HG02571 (cell line): ENCODE measurements at regions not wholly inside any gene's neighbourhood (a gene's known extent, or its start where the extent isn't known, plus 50 kb on each side); places are given as distances from the start of the nearest gene placed in this dataset.

ENCODE experiments used
- ATAC-seq: cut with Tn5 transposase; IDR thresholded peaks from one replicate; pipeline ENCODE4 v1.9.1; 2021; ENCODE audit warnings: mild to moderate bottlenecking, moderate library complexity; ENCODE audit not compliant: unreplicated experiment

DNA sequence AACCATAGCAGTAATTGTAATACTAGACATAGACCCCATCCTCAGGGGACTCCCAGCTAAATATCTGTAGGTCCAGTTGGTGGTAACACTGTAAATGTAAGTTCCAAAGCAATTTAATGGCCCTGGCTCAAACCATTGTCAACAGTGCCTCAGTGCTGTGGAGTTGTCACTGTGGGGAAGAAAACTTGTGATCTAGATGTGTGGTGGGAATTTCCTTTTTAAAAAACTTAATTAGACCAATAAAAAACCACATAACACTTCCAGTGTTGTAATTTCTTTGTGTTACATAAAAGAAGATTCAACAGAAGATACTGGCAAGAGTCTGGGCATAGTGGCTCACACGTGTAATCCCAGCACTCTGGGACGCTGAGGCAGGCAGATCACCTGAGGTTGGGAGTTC is 138.6 kb upstream of the UMPS start:
- no peak for ATAC-seq

DNA sequence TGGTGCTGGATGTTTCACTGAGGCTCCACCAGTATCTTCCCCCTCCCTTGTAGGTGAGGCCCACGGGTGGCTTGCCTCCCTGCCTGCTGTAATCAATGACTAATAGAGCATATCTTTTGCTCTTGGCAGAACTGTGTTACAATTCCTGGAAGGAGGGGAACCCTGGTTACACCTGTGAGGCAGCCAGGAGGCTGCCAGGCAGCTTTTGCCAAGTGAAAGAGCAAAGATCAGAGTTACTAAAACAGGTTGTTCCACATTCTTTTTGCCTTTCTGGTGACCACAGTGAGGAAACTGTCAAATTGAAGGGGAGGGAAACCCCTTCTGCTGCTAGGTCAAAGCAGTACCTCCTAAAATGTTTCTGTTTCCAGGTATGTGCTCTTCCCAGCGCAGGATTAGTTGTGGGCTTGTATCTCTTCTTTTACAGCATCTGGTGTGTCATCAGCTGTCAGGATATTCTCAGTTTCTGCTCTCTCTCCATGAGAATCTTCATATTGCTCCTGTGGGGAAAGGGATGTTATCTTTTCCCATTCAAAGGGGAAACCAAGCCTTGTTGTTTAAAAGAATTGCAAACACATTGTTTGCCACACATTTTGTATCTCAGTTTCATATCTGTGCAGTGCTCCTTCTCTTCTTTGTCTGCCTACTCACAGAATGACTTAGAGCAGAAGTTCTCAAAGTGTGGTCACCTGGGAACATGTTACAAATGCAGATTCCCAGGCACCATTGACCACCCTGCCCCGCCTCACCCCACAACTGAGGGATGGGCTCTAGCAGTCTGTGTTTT is 137.4 kb upstream of the UMPS start:
- no peak for ATAC-seq

DNA sequence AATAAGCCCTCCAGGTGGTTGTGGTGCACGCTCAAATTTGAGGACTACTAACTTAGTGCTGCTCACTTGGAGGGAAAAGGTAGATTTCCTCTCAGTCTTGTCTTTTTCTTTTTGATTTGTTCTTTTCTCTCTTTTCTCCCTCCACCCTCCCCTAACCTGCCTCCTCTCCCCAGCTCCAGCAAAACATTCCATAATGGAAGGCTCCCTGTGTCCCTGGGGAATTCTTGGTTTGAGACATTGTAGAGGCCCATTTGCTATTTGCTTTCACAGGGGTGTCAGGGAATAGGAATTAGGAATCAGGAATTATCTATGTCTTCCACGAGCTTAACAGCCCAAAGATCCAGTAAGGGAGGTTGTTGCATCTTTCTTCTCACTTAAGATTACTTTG is 136.8 kb upstream of the UMPS start:
- ATAC-seq, result no peak

DNA sequence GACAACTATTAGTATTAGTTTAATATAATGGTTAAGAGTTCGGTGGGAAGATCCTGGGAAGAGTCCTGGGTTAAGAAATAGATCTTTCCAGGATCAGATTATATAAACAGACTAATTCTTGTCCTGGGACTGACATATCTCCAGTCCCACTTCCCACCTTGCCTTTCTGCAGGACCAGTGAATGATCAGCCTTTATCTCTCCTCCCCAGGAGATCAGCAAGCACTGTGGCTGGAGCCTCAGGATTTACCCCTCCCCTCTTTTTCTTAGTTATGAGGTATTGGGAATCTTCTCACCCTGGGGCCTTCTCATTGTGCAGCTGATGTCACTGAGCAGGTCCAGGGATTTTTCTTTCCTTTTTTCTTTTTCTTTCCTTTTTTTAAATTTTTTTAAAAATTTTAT is 135.7 kb upstream of the UMPS start:
- ATAC-seq, result no peak

DNA sequence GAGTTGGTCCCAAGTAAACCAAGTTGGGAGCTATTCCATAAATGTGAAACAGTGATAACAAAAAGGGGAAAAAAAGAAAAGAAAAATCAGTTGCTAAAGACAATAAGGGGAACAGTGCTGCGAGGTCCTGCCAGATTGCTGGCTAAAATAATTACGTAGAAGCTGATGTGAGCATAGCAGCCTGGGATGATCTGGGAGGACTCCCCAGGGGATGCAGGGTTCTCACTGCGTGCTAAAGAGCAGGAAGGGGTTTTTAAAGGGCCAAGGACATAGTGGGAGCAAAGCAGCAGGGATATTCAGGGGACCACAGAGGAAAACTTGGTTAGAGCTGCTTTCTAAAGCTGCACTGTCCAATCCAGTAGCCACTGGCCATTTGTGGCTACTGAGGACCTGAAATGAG is 133.0 kb upstream of the UMPS start:
- ATAC-seq, result no peak

DNA sequence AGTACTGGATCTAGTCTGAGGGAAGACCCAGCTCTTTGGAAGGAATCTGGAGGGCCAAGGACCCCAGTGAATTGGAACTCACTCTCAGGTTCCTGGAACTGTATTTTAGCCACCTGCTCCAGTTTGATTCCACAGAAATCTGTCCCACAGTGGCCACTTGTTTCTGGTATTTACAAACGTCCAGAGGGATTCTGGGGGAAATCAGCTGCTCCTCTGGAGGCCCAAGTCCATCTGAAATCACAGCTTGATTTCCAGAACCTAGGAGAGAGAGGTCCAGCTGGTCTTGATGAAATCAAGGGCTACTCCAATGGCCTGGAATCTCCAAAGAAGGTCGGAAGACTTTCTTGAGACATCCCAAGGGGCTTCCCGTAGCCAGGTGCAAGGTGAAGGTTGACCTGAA is 132.3 kb upstream of the UMPS start:
- no peak for ATAC-seq

DNA sequence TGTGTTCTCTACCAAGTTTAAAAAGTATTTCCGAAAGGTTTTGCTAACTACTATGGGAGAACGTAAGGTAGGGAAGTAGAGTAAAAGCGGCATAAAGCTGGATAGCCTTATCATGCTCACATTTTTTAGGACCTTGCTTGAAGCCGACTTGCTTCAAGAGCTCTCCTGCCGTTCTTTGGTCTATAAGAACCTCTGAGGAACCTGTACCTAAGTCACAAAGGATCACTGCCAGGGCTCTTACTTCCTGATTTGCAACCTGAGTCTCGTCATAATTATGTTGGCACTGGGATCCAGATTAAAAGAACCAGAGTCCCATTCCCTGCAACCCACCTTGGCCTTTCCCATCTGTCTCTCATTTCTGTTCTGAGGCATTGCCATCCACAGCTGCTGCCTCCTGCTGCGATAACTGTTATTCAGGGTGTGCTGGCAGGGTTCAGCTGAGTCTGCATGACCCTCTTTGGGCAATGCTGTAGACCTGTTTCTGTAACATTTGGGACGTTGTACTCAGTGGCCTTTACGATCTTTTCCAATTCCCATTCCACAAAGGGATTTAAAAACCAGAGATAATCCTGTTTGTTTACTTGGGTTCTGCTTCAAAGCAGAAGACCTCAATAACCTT is 131.0 kb upstream of the UMPS start:
- ATAC-seq, result no peak

DNA sequence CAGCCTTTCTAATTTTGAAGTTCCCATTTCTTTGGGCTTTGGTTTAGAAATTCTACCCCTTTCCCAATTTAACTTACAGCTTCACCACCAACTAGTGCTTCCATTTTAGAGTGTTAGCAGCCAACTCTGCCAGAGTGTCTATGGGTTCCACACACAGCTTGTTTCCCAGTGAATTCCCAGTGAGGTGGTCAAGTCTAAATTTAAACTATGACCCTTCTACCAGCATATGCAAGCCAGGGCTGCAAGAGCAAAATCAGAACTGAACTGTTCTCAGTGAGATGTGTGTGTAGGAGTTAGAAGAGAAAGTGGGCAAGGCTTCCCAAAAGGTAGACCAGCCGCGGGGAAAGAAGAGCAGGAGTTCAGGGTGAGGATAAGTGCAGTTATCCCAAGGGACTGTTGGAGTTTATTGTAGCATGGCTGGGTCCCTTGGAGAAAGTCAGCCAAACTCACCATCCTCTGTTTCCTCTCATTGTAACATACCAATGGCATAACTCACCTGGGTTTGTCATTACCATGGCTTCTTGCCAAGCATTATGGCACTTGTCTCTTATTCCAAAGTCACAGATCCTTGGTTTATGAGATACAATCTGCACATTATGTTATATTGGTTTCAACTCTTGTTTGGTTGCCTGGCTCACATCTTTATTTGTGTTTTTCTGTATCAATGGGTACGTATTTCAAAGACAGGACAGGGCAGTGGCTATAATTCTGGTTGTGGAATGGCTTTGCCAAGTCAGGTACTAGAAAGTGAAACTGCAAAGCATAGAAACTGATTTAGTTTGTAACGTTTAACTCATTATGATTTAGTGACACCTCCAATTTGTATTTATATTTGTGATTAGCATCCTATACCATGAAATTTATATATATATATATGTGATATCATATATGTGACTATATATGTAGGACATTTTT is 130.2 kb upstream of the UMPS start:
- ATAC-seq, result no peak

DNA sequence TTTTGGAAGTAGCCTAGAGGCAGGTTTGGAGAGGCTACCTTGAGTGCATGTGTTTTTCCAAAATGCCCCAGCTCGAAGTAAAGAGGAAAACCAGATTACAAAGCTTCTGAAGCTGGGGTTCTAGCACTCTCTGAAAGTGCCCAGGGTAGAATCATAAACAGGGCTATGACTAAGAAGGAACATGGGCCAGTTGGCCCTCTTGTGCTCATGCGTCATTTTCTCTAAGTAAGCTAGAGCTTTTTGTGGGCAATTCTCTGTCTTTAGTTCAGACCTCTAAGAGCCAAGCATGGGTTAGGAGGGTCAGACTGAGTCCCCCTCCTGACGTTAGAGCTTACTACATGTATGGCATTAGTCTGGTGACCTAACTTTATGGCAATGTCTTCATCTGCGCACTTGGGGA is 129.5 kb upstream of the UMPS start:
- ATAC-seq, result no peak

DNA sequence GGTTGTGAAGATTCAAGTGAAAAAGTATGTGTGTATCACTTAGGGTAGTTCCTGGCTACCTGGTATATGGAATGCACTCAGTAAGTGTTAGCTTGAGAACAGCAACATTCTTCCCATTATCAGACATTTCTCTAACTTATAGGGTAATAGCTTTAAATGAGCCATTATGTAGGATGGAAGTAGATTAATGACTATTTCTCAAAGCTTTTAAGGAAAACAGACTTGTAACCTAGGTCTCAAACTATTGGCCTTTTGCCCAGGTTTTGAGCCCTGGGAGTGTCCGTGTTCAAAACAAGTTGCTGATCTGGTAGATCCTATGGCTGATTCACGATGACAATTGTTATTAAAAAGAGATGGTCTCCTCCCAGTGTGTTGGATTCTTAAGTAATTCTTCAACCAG is 129.1 kb upstream of the UMPS start:
- ATAC-seq, result no peak

DNA sequence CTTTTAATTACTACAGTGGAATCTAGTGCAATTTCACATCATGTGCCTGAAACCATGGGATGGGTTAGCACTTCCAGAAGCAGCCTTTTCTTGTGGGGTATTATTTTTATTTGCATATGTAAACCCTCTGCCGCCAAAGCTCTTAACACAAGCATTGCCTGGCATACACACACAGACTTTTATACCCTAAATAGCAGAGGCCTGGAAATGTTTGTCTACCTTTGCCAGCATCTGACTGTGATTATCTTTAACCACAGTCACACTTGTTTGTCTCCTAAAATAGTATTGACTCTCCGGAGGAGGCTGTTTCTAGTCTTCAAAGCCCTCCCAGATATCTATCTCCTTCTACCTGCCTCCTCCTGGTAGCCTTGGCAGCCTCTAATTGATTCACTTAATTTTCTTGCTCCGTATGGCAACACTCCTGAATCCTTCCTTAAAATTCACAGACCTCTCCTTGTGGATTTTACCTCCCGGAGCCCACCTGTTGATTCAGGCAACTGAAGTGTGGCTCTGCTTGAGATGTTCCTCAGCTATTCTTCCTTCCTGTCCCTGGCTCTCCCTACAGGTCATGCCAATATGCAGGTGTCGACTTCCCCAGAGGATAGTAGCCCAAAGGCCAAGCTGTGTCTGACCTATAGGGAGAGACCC is 127.1 kb upstream of the UMPS start:
- ATAC-seq, result no peak

DNA sequence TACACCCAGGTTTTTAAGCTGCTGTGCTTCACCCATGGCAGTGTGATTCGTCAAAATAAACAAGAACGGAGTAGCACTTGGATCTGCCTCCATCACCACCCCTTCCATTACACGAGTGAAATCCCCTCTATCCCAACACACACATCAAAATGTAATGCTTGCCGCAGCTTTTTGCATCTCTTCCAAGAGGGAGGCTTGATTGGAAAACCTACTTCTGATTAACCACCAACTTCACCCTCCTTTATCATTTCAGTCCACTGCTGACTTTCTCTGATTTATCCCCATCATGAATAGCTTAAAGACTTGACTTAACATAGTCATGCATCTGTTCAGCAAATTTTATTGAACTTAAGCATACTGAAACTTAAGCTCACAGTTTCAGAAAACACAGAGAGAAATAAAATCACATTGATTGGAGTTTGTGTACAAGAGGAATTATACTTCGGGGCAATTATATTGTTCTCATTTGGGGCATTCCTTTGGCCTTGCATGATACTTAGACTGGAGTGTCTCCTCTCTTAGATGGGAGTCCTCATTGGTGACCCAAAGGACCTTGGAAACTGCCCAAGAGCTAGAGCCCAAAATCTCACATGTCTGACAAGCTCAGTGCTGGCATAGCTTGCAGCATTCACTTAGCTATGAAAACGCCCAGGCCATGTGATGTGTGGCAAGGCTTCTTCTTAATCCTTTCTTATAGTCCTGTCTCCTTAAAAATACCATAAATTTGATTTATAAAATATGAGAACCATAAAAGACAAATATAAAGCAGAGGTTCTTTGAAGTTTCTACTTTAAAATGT is 124.3 kb upstream of the UMPS start:
- ATAC-seq, result no peak

DNA sequence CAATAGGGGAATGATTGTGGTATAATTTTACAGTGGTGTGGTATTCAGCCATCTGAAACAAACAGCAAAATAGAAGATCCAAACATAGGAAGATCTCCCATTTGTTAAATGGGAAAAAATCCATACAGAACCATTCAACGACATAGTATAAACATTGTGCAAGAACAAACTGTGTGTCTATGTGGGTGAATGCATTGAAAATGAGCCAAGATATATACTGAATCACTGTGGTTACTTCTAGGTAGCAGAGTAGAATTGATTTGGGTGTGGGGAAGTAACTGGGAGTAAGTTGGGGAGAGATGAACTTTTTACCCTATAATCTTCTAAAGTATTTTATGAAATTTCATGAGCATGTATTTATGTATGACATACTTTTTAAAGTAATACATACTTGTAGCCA is 123.1 kb upstream of the UMPS start:
- no peak for ATAC-seq

DNA sequence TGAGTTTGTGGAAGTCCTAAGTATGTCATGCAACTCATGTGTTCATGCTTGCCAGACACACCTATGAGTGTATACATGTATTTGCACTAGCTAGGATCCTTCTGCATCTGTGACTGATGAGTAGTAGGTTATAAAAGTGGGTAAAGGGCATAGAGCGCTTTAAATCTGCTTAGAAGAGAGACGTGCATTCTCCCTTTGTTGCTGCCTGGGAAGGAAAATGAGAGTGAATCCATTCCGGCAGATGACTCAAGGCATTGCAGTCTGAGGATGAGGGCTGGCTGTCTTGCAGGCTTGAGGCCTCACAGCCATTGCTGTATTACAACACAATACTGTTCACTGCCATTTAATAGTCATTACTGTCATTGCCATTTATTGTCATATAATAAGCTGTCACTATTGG is 120.8 kb upstream of the UMPS start:
- no peak for ATAC-seq

DNA sequence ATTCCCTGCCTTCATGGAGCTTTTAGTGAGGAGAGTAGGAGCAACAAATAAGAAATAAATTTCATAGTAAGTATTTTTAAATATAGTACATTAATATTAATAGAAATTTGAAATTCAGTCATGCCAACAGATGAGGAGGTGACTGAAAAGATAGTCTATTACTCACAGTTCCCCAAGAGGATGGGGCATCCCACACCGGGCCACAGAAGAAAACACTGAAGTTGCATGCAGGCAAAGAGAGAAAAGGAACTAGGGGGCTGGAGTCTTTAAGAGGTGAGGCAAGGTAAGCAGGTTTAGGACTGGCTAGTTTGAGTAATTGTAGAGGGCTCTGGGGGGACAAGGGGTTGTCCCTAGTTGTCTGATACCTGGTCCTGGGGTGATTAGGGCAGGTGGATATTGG is 120.1 kb upstream of the UMPS start:
- ATAC-seq, result no peak

DNA sequence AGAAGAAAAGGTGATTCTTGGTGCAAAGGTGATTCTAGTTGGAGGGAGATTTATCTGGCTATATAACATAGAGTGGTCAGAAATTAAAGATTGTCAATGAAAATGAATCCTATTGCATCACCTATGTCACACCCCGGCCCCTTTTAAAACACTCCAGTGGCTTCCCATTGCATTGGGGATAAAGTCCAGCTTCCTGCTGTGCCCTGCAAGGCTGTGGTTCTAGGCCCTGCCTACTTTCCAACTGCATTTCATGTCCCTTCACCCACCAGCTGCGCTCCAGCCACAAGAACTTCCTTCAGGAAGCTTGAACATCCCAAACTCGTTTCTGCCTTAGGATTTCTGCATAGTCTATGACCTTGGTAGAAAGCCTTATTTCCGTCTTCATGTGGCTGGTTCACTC is 118.7 kb upstream of the UMPS start:
- no peak for ATAC-seq

DNA sequence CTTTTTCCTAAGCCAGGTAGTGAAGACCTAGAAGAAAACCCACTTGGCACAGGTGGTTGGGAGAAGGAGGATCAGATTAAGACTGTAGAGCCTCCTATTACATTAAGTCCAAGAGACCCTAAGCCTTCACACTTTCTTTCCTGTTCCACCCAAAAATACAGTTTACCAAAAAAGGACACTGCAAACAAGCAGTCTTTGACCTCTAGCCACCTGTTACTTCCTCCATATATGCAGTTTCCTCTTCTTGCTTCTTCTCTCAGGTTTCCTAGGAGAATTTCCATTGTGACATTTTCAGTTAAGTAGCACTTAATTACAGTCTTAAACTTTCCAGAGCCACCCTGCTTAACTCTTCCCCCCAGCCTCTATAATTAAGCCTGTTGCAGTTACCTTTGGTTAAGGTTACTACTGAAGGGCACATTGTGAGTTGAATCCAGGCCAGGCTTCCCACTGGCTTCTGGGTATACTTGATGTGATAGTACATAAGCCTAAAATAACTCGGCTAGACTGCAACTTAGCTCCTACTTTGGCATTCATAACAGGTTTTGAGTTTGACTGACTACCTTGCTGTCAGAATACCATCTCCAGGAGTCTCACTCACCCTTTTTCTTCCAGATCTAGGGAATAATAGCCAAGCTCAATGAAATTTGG is 114.2 kb upstream of the UMPS start:
- ATAC-seq, result no peak

DNA sequence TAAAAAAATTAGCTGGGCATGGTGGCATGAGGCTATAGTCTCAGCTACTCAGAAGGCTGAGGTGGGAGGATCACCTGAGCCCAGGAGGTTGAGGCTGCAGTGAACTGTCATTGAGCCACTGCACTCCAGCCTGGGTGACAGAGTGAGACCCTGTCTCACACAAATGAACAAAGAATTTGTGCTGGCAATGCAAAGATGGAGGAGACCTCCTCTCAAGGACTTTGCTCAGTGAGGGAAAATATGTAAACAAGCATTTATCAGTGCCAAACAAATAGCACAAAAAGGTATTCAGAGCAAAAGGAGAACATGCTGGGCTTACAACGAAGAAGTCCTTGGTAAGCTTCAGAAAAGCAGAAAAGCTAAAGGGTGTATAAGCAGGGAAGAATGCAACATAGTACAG is 113.1 kb upstream of the UMPS start:
- ATAC-seq, result no peak

DNA sequence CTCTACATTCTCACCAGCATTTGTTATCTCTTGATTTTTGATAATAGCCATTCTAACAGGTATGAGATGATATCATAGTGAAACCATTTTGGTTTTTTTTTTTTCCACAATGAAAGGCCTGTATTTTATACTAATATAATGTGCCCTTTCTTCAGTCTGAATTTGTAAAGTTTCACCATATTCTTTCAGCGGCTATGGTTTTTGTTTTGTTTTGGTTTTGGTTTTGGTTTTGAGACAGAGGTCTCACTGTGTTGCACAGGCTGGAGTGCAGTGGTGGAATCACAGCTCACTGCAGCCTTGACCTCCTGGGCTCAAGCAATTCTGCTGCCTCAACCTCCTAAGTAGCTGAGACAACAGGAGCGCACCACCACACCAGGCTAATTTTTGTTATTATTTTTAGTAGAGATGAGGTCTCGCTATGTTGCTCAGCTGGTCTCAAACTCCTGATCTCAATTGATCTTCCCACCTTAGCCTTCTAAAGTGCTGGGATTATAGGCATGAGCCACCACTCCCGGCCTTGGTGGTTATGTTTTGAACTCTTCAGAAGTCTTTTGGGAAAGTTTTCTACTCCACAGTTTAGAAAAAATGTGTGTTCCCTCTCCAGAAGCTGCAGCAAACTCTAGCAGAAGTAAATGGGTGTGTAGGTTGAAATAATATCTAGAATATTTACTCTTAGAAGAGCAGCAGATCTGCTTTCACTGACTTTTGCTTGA is 110.2 kb upstream of the UMPS start:
- ATAC-seq, result no peak
